IMR-90 (cell line): ENCODE measurements at regions not wholly inside any gene's neighbourhood (a gene's known extent, or its start where the extent isn't known, plus 50 kb on each side); places are given as distances from the start of the nearest gene placed in this dataset.

Experiments used
- ATAC-seq: fragments of 200-7000 bp; cut with Tn5 transposase; 2 replicates; pipeline ENCODE4 v1.9.1; 2020; ENCODE audit warnings: low read depth, mild to moderate bottlenecking, moderate library complexity
- BruUV-seq: library from RNA; stranded (reverse); fragments of 400-500 nt; replicated peaks from 2 replicates; lab custom pipeline; 2021; lab: Mats Ljungman, UMichigan
- CTCF ChIA-PET: fragments of 300-600 bp; formaldehyde crosslinking; extraction: SDS; loops from one replicate; lab custom pipeline; 2021; ENCODE audit warnings: antibody characterized with exemption; lab: Yijun Ruan, JAX
- POLR2A ChIA-PET: fragments of 300-600 bp; sonication (Branson Sonifier 250); formaldehyde crosslinking; loops from one replicate; lab custom pipeline; 2022; ENCODE audit warnings: antibody characterized with exemption; ENCODE audit not compliant: unreplicated experiment; lab: Charles Lee
- DNase-seq: peaks from one replicate; pipeline ENCODE4 v3.0.0; 2013
- H2AFZ ChIP-seq: replicated peaks from 2 replicates; pipeline ENCODE3; 2013; ENCODE audit warnings: low read length, mild to moderate bottlenecking; ENCODE audit not compliant: poor library complexity
- H2AK5ac ChIP-seq: 2 replicates; pipeline ENCODE4 v1.6.1; 2013; ENCODE audit warnings: low read depth, low read length, inconsistent platforms
- H2AK9ac ChIP-seq: replicated peaks from 2 replicates; pipeline ENCODE3; 2013; ENCODE audit warnings: mild to moderate bottlenecking, low read depth, low read length, moderate library complexity; ENCODE audit not compliant: poor library complexity
- H2BK120ac ChIP-seq: 2 replicates; pipeline ENCODE4 v1.6.1; 2013; ENCODE audit warnings: low read depth, low read length, inconsistent platforms
- H2BK15ac ChIP-seq: 3 replicates; pipeline ENCODE4 v1.6.1; 2013; ENCODE audit warnings: low read depth, low read length, inconsistent platforms
- H2BK20ac ChIP-seq: 2 replicates; pipeline ENCODE4 v1.6.1; 2013; ENCODE audit warnings: low read depth, mild to moderate bottlenecking, inconsistent platforms, low read length, moderate library complexity
- H2BK5ac ChIP-seq: 2 replicates; pipeline ENCODE4 v1.6.1; 2013; ENCODE audit warnings: mild to moderate bottlenecking, low read depth, low read length, inconsistent platforms; ENCODE audit not compliant: poor library complexity, severe bottlenecking
- H3K14ac ChIP-seq: replicated peaks from 2 replicates; pipeline ENCODE4 v1.6.1; 2013; ENCODE audit warnings: low read depth, low read length, inconsistent platforms
- H3K18ac ChIP-seq: 2 replicates; pipeline ENCODE4 v1.6.1; 2013; ENCODE audit warnings: low read depth, low read length, control low read depth
- H3K23ac ChIP-seq: 2 replicates; pipeline ENCODE4 v1.6.1; 2013; ENCODE audit warnings: low read depth, low read length, inconsistent platforms
- H3K27ac ChIP-seq: 2 replicates; pipeline ENCODE4 v1.5.1; 2013; ENCODE audit warnings: mild to moderate bottlenecking, control low read depth, low read length; ENCODE audit not compliant: insufficient read depth
- H3K27me3 ChIP-seq: 2 replicates; pipeline ENCODE4 v1.6.1; 2013; ENCODE audit warnings: low read length; ENCODE audit not compliant: control insufficient read depth, insufficient read depth
- H3K36me3 ChIP-seq: 2 replicates; pipeline ENCODE4 v1.6.1; 2013; ENCODE audit warnings: low read length, mixed read lengths; ENCODE audit not compliant: control insufficient read depth, insufficient read depth
- H3K4ac ChIP-seq: 2 replicates; pipeline ENCODE4 v1.6.1; 2013; ENCODE audit warnings: low read depth, low read length, inconsistent platforms
- H3K4me1 ChIP-seq: 2 replicates; pipeline ENCODE4 v1.6.1; 2013; ENCODE audit warnings: low read length, mixed read lengths; ENCODE audit not compliant: control insufficient read depth, insufficient read depth
- H3K4me2 ChIP-seq: 2 replicates; pipeline ENCODE4 v1.6.1; 2013; ENCODE audit warnings: low read depth, mild to moderate bottlenecking, control low read depth, low read length, moderate library complexity
- H3K4me3 ChIP-seq: 2 replicates; pipeline ENCODE4 v1.5.1; 2013; ENCODE audit warnings: low read depth, mild to moderate bottlenecking, control low read depth, low read length, moderate library complexity; ENCODE audit not compliant: insufficient read depth
- H3K56ac ChIP-seq: 2 replicates; pipeline ENCODE4 v1.6.1; 2013; ENCODE audit warnings: low read length, inconsistent platforms; ENCODE audit not compliant: insufficient read depth; ENCODE audit errors: extremely low read depth
- H3K79me1 ChIP-seq, 2 experiments: 2 replicates each; pipeline ENCODE4 v1.6.1; 2013; ENCODE audit warnings: low read length in 2 of 2, inconsistent platforms in 1 of 2, low read depth in 1 of 2
- H3K9ac ChIP-seq: 2 replicates; pipeline ENCODE4 v1.6.1; 2013; ENCODE audit warnings: low read depth, low read length, control low read depth
- H3K9me1 ChIP-seq: 2 replicates; pipeline ENCODE4 v1.6.1; 2013; ENCODE audit warnings: low read length, inconsistent platforms; ENCODE audit not compliant: insufficient read depth
- H3K9me3 ChIP-seq: 2 replicates; pipeline ENCODE4 v1.6.1; 2013; ENCODE audit warnings: low read length; ENCODE audit not compliant: control insufficient read depth, insufficient read depth
- H4K20me1 ChIP-seq: 2 replicates; pipeline ENCODE4 v1.6.1; 2013; ENCODE audit warnings: low read length, inconsistent platforms; ENCODE audit not compliant: insufficient read depth
- H4K5ac ChIP-seq: 2 replicates; pipeline ENCODE4 v1.6.1; 2013; ENCODE audit warnings: mild to moderate bottlenecking, low read depth, low read length, control low read depth
- H4K8ac ChIP-seq, 2 experiments: 2 replicates each; pipeline ENCODE4 v1.6.1; 2013; ENCODE audit warnings: low read depth in 2 of 2, low read length in 2 of 2, control low read depth in 1 of 2, inconsistent platforms in 1 of 2
- H4K91ac ChIP-seq: 2 replicates; pipeline ENCODE4 v1.6.1; 2013; ENCODE audit warnings: low read depth, low read length, inconsistent platforms; ENCODE audit not compliant: insufficient read depth
- BHLHE40 ChIP-seq: fragments of 150-350 bp; IDR thresholded peaks from 2 replicates; pipeline ENCODE4 v1.6.1; 2016; ENCODE audit warnings: mild to moderate bottlenecking, low read depth, low read length
- CEBPB ChIP-seq: IDR thresholded peaks from 2 replicates; pipeline ENCODE4 v1.6.1; 2012; ENCODE audit warnings: low read depth, low read length, improper control_type of control experiment
- CHD1 ChIP-seq: IDR thresholded peaks from 2 replicates; pipeline ENCODE4 v1.6.1; 2012; ENCODE audit warnings: low read depth, low read length, improper control_type of control experiment
- CTCF ChIP-seq: conservative IDR thresholded peaks from 2 replicates; pipeline ENCODE4 v1.5.1; 2012; ENCODE audit warnings: mild to moderate bottlenecking, low read depth, low read length, improper control_type of control experiment
- MAFK ChIP-seq: IDR thresholded peaks from 2 replicates; pipeline ENCODE4 v1.6.1; 2012; ENCODE audit warnings: low read depth, low read length, improper control_type of control experiment
- MAZ ChIP-seq: IDR thresholded peaks from 2 replicates; pipeline ENCODE4 v1.6.1; 2012; ENCODE audit warnings: low read depth, mild to moderate bottlenecking, low read length, improper control_type of control experiment, moderate library complexity, borderline replicate concordance
- MXI1 ChIP-seq: IDR thresholded peaks from 2 replicates; pipeline ENCODE4 v1.6.1; 2012; ENCODE audit warnings: low read depth, mild to moderate bottlenecking, low read length, moderate library complexity, borderline replicate concordance
- POLR2A ChIP-seq: IDR thresholded peaks from 2 replicates; pipeline ENCODE4 v1.6.1; 2012; ENCODE audit warnings: mild to moderate bottlenecking, low read depth, low read length
- RAD21 ChIP-seq: IDR thresholded peaks from 2 replicates; pipeline ENCODE4 v1.6.1; 2012; ENCODE audit warnings: low read length, improper control_type of control experiment
- RCOR1 ChIP-seq: IDR thresholded peaks from 2 replicates; pipeline ENCODE4 v1.6.1; 2012; ENCODE audit warnings: mild to moderate bottlenecking, low read length, improper control_type of control experiment; ENCODE audit not compliant: insufficient replicate concordance
- SMC3 ChIP-seq: fragments of 150-350 bp; IDR thresholded peaks from 2 replicates; pipeline ENCODE4 v1.6.1; 2016; ENCODE audit warnings: low read depth, mild to moderate bottlenecking, antibody characterized with exemption, low read length, moderate library complexity
- WGBS, 2 experiments: methylation state at CpG; one replicate each; pipeline versions ENCODE4 v1.1.5 to v1.1.7; 2013; ENCODE audit warnings: missing lambda C conversion rate in 2 of 2; ENCODE audit not compliant: insufficient read length in 1 of 2; ENCODE audit errors: extremely low coverage in 2 of 2; 5-methylcytosine and 5-hydroxymethylcytosine counted together
- dilution Hi-C: fragments of 300-500 bp; cut with HindIII; formaldehyde crosslinking; loops from one replicate; pipeline ENCODE4 v1.14.3; 2018; ENCODE audit warnings: low sequenced_read_pairs; ENCODE audit not compliant: unreplicated experiment
- in situ Hi-C: fragments of 300-500 bp; cut with MboI; formaldehyde crosslinking; loops from 3 replicates; pipeline ENCODE4 v1.14.3; 2019; ENCODE audit warnings: low sequenced_read_pairs, inconsistent platforms, mixed read lengths
- intact Hi-C: fragments of 100-400 bp; cut with micrococcal nuclease; formaldehyde crosslinking; loops from 2 replicates; pipeline ENCODE4 v1.10.0; 2022

- ChIA-PET CTCF (no interaction called here), POLR2A (no interaction called here)
- Histone ChIP-seq H3K23ac (no peak overlapping the region; the same call in 1 of the 2 replicates), H3K56ac (0 out of 2 replicates have a peak overlapping the region, but pooled peaks have one; percentile 27), H3K4me3 (no peak overlapping the region), H2AK5ac (no peak overlapping the region), H4K8ac (peak overlapping the region in 1 of 2 experiments; percentile 40; a peak in 1 of 4 replicates), H3K4me1 (no peaks in the 10 kb centered on the region; the same call in none of the 2 replicates), H3K9me3 (no peaks in the 10 kb centered on the region), H3K14ac (no peak overlapping the region), H4K5ac (no peak overlapping the region), H3K27me3 (no peaks in the 10 kb centered on the region), H3K9me1 (no peaks in the 10 kb centered on the region), H4K91ac (no peak overlapping the region; the same call in 1 of the 2 replicates), H2BK20ac (peak overlapping the region; percentile 34; the same call in 1 of the 2 replicates), H2BK5ac (peak overlapping the region; percentile 85), H4K20me1 (no peaks in the 10 kb centered on the region), H3K36me3 (no peaks in the 10 kb centered on the region), H3K79me1 (no peaks in the 10 kb centered on the region), H3K4ac (no peak overlapping the region), H2BK15ac (peak overlapping the region; percentile 74; the same call in 2 of the 3 replicates), H3K9ac (peak overlapping the region; percentile 19; the same call in 1 of the 2 replicates), H2AFZ (no peak overlapping the region), H2AK9ac (no peak overlapping the region), H2BK120ac (peak overlapping the region; percentile 74; the same call in 1 of the 2 replicates), H3K27ac (no peak overlapping the region), H3K18ac (no peak overlapping the region), H3K4me2 (no peak overlapping the region)
- intact Hi-C loops (no loop called here), in situ Hi-C loops (no loop called here), dilution Hi-C loops (no loop called here)
- DNase-seq: peak; percentile 44
- peak; percentile 88 for ATAC-seq
- WGBS, 2 experiments: no CpG with 5 or more reads among the region's 3 CpGs
- no TSS peak for BruUV-seq
- TF ChIP-seq MAZ (no peak), RAD21 (no peak), CHD1 (no peak), POLR2A (no peak), BHLHE40 (no peak), SMC3 (no peak), MAFK (no peak), RCOR1 (no peak), CEBPB (no peak), MXI1 (no peak), CTCF (no peak)
These were observed 570.6 kb downstream of the ZEB2 start for GRCh38 chr2:143949121-143949848.
